ENCODE measurements at regions not wholly inside any gene's neighbourhood (a gene's known extent, or its start where the extent isn't known, plus 50 kb on each side); places are given as distances from the start of the nearest gene placed in this dataset.

DNA sequence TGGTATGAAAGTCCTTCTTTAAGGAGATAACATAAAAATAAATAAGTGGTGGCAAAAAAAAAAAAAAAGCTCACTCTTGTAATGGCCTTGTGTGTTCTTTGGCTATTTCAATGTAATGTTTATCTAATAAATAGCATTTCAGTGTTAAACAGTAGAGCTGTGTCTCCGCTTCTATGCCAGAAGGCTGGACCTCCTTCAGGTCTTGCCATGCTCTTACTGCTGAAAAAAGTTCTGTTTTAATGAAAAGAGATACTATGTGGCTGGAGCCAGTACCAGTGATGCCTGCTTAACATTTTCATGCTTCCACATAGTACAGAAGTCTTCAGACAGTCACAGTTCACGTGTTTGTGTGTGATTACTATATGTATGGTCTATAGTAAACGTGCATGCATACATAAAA, 74.1 kb upstream of the PRICKLE1 start:
- no peak overlapping the region for H2BK12ac ChIP-seq (ENCODE audit: insufficient read length, low read depth, low read length)
- H3K4ac ChIP-seq (ENCODE audit: low read depth, low read length): no peak overlapping the region
- H3K27me3 ChIP-seq (ENCODE audit: insufficient read depth, low read length): no peaks in the 10 kb centered on the region
- H3K79me1 ChIP-seq (ENCODE audit: insufficient read depth, low read depth, low read length, poor library complexity, severe bottlenecking): no peaks in the 10 kb centered on the region
- H3T11ph ChIP-seq (ENCODE audit: low read length): no peak overlapping the region
- H4K5ac ChIP-seq (ENCODE audit: insufficient read length, low read depth, low read length): no peak overlapping the region
- H3K23me2 ChIP-seq (ENCODE audit: insufficient read length, low read depth, low read length, poor library complexity, severe bottlenecking): no peaks in the 10 kb centered on the region
- no peak overlapping the region for H2BK120ac ChIP-seq (ENCODE audit: low read depth, low read length, poor library complexity, severe bottlenecking)
- no peak overlapping the region for H3K4me3 Mint-ChIP-seq
- H3K27ac Mint-ChIP-seq: no peak overlapping the region
- H3K4me1 ChIP-seq (ENCODE audit: insufficient read depth, low read length): peaks cover 4% of the 10 kb centered on the region; the same call in 1 of the 2 replicates
- H3K4me2 ChIP-seq (ENCODE audit: insufficient read depth, insufficient read length, low read length): no peak overlapping the region
- no peaks in the 10 kb centered on the region for H4K20me1 ChIP-seq (ENCODE audit: control insufficient read depth, insufficient read depth, insufficient read length)
- H2AK5ac ChIP-seq (ENCODE audit: insufficient read length, low read length): no peak overlapping the region
- H2BK20ac ChIP-seq (ENCODE audit: low read depth, low read length, poor library complexity, severe bottlenecking): no peak overlapping the region
- peaks cover 12 to 21% (median 14%) of the 10 kb centered on the region in 3 experiments for H3K36me3 Mint-ChIP-seq (ENCODE audit: insufficient read depth in 1 of 3, low read depth in 3 of 3)
- no CpG with 5 or more reads among the region's 3 CpGs for WGBS (ENCODE audit: extremely low coverage, insufficient read length, low lambda C conversion rate)
- peaks cover 16 to 18% of the 10 kb centered on the region in 2 experiments for H3K9me3 Mint-ChIP-seq
- H3K9ac ChIP-seq (ENCODE audit: extremely low read depth, insufficient read length, low read length): no peak overlapping the region
- no peak overlapping the region for H3K14ac ChIP-seq (ENCODE audit: insufficient read depth, low read length)
- H3K27ac ChIP-seq (ENCODE audit: insufficient read length, low read depth, low read length): no peak overlapping the region
- H2AFZ ChIP-seq (ENCODE audit: low read length): no peak overlapping the region
- DNase-seq: no peak
- H4K8ac ChIP-seq (replicated peaks; ENCODE audit: insufficient read length, low read depth, low read length): no peak overlapping the region
- H3K27me3 Mint-ChIP-seq (ENCODE audit: low read depth): no peaks in the 10 kb centered on the region; the same call in 1 of the 2 replicates
- H3K23ac ChIP-seq (ENCODE audit: insufficient read length, low read depth, low read length): no peak overlapping the region
- H2BK15ac ChIP-seq (ENCODE audit: low read depth, low read length): no peak overlapping the region
- H3K56ac ChIP-seq (ENCODE audit: insufficient read length, low read depth, low read length): no peak overlapping the region
- H3K18ac ChIP-seq (ENCODE audit: insufficient read length, low read depth, low read length): no peak overlapping the region
- H3K79me2 ChIP-seq (ENCODE audit: insufficient read depth, low read length): no peaks in the 10 kb centered on the region
- TF ChIP-seq, protein P1, sequence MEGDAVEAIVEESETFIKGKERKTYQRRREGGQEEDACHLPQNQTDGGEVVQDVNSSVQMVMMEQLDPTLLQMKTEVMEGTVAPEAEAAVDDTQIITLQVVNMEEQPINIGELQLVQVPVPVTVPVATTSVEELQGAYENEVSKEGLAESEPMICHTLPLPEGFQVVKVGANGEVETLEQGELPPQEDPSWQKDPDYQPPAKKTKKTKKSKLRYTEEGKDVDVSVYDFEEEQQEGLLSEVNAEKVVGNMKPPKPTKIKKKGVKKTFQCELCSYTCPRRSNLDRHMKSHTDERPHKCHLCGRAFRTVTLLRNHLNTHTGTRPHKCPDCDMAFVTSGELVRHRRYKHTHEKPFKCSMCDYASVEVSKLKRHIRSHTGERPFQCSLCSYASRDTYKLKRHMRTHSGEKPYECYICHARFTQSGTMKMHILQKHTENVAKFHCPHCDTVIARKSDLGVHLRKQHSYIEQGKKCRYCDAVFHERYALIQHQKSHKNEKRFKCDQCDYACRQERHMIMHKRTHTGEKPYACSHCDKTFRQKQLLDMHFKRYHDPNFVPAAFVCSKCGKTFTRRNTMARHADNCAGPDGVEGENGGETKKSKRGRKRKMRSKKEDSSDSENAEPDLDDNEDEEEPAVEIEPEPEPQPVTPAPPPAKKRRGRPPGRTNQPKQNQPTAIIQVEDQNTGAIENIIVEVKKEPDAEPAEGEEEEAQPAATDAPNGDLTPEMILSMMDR (conservative IDR thresholded peaks at IDR 0.05): no peak
- no peak overlapping the region for H4K91ac ChIP-seq (ENCODE audit: insufficient read length, low read depth, low read length)
- H3K4me1 Mint-ChIP-seq: peaks cover 22 to 23% of the 10 kb centered on the region in 2 experiments
- peaks cover 6% of the 10 kb centered on the region for H3K9me3 ChIP-seq (ENCODE audit: control insufficient read depth, low read depth, low read length)
- no peak overlapping the region for H2BK5ac ChIP-seq (ENCODE audit: insufficient read length, low read length)
